Right lobe of liver (tissue), 4 donors: ENCODE measurements at regions not wholly inside any gene's neighbourhood (a gene's known extent, or its start where the extent isn't known, plus 50 kb on each side); places are given as distances from the start of the nearest gene placed in this dataset.

Source experiments
- POLR2A ChIP-seq: fragments of 450-650 bp; IDR thresholded peaks from one replicate; pipeline ENCODE4 v1.6.1; 2017; ENCODE audit warnings: antibody characterized with exemption, mild to moderate bottlenecking
- TF ChIP-seq, protein P1 (sequence below), 4 donors: fragments of 200-600 bp in 3 of 4; fragments of 450-650 bp in 1 of 4; IDR thresholded peaks; one replicate each; pipeline versions ENCODE4 v1.5.1 to v1.8.0; 2016 to 2022; ENCODE audit warnings: antibody characterized with exemption in 4 of 4, mild to moderate bottlenecking in 2 of 4
- donor health status: DM: no; HTN: no; CAD: no.
- donor health status: DM: no; HTN: no; CAD: no.
- donor health status: DM: no; HTN: yes; CAD: no.

DNA sequence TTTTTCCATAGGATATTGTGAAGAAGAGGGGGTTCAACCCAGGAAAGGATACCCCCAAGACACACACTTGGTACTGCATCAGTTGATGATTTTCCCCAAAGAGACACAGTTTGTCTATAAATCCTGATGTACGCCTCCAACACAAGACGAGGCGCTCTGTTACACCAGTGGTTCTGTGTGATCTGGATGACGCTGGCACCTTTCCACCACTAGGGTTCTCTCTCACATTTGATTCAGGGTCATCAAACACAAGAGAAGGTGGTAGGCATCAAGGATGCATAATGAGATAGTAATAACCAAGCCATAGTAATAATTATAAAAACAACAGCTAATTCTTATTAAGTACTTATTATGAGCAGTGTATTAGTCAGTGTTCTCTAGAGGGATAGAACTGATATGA lies 508.8 kb upstream of the ZP4 start:
- TF ChIP-seq, protein P1, sequence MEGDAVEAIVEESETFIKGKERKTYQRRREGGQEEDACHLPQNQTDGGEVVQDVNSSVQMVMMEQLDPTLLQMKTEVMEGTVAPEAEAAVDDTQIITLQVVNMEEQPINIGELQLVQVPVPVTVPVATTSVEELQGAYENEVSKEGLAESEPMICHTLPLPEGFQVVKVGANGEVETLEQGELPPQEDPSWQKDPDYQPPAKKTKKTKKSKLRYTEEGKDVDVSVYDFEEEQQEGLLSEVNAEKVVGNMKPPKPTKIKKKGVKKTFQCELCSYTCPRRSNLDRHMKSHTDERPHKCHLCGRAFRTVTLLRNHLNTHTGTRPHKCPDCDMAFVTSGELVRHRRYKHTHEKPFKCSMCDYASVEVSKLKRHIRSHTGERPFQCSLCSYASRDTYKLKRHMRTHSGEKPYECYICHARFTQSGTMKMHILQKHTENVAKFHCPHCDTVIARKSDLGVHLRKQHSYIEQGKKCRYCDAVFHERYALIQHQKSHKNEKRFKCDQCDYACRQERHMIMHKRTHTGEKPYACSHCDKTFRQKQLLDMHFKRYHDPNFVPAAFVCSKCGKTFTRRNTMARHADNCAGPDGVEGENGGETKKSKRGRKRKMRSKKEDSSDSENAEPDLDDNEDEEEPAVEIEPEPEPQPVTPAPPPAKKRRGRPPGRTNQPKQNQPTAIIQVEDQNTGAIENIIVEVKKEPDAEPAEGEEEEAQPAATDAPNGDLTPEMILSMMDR (IDR thresholded peaks at IDR 0.05), result no peak
- TF ChIP-seq POLR2A, result no peak
